GM23248 (cell line): ENCODE measurements at regions not wholly inside any gene's neighbourhood (a gene's known extent, or its start where the extent isn't known, plus 50 kb on each side); places are given as distances from the start of the nearest gene placed in this dataset.

Experiments used
- DNase-seq: peaks from one replicate; pipeline ENCODE4 v3.0.0-alpha.2; 2015
- H2AFZ ChIP-seq: fragments of 200-600 bp; sonication (generic); 2 replicates; pipeline ENCODE4 v1.6.1; 2016; ENCODE audit warnings: antibody characterized with exemption
- H3F3A ChIP-seq: fragments of 200-600 bp; sonication (generic); 2 replicates; pipeline ENCODE4 v1.6.1; 2016; ENCODE audit warnings: mild to moderate bottlenecking, antibody characterized with exemption, mixed run types; ENCODE audit not compliant: insufficient read depth
- H3K27ac ChIP-seq: fragments of 200-600 bp; sonication (generic); 2 replicates; pipeline ENCODE4 v1.5.1; 2016; ENCODE audit warnings: mild to moderate bottlenecking
- H3K27me3 ChIP-seq: fragments of 200-600 bp; sonication (generic); replicated peaks from 2 replicates; pipeline ENCODE4 v1.6.1; 2016; ENCODE audit warnings: mild to moderate bottlenecking; ENCODE audit not compliant: insufficient read depth
- H3K36me3 ChIP-seq: fragments of 200-600 bp; sonication (generic); 2 replicates; pipeline ENCODE4 v1.6.1; 2016; ENCODE audit warnings: low read depth, mild to moderate bottlenecking
- H3K4me1 ChIP-seq: fragments of 200-600 bp; sonication (generic); 2 replicates; pipeline ENCODE4 v1.6.1; 2016; ENCODE audit warnings: mild to moderate bottlenecking; ENCODE audit not compliant: insufficient read depth
- H3K4me2 ChIP-seq: fragments of 200-600 bp; sonication (generic); one replicate; pipeline ENCODE4 v1.6.1; 2016; ENCODE audit warnings: mild to moderate bottlenecking; ENCODE audit not compliant: unreplicated experiment
- H3K4me3 ChIP-seq: fragments of 200-600 bp; sonication (generic); 2 replicates; pipeline ENCODE4 v1.5.1; 2016; ENCODE audit warnings: mild to moderate bottlenecking
- H3K79me2 ChIP-seq: fragments of 200-600 bp; sonication (generic); 2 replicates; pipeline ENCODE4 v1.6.1; 2016; ENCODE audit warnings: mild to moderate bottlenecking; ENCODE audit not compliant: insufficient read depth
- H3K9ac ChIP-seq: fragments of 200-600 bp; sonication (generic); 2 replicates; pipeline ENCODE4 v1.6.1; 2016; ENCODE audit warnings: mild to moderate bottlenecking
- H3K9me2 ChIP-seq: fragments of 200-600 bp; sonication (generic); 2 replicates; pipeline ENCODE4 v1.6.1; 2016; ENCODE audit warnings: mixed run types, mild to moderate bottlenecking, moderate library complexity; ENCODE audit not compliant: insufficient read depth
- H3K9me3 ChIP-seq: fragments of 200-600 bp; sonication (generic); one replicate; pipeline ENCODE4 v1.6.1; 2017; ENCODE audit warnings: low read depth
- H4K20me1 ChIP-seq: fragments of 200-600 bp; sonication (generic); 2 replicates; pipeline ENCODE4 v1.6.0; 2016; ENCODE audit not compliant: insufficient read depth
- EZH2 ChIP-seq: fragments of 200-600 bp; sonication (generic); IDR thresholded peaks from 2 replicates; pipeline ENCODE4 v1.6.1; 2018; ENCODE audit warnings: antibody characterized with exemption, mild to moderate bottlenecking; ENCODE audit not compliant: insufficient read depth, poor library complexity, severe bottlenecking
- EZH2phosphoT487 ChIP-seq: fragments of 200-600 bp; sonication (generic); IDR thresholded peaks from 2 replicates; pipeline ENCODE4 v1.6.1; 2018; ENCODE audit warnings: antibody characterized with exemption, moderate library complexity, mild to moderate bottlenecking, low read depth; ENCODE audit not compliant: insufficient read depth
- WGBS, 2 experiments: methylation state at CpG; one replicate each; pipeline ENCODE4 v1.1.6; 2015 to 2017; ENCODE audit warnings: low lambda C conversion rate in 2 of 2, low coverage in 1 of 2; ENCODE audit errors: missing lambda C conversion rate in 2 of 2; 5-methylcytosine and 5-hydroxymethylcytosine counted together
- in situ Hi-C: fragments of 300-500 bp; cut with MboI; formaldehyde crosslinking; loops from 2 replicates; pipeline ENCODE4 v1.15.0; 2020

DNA sequence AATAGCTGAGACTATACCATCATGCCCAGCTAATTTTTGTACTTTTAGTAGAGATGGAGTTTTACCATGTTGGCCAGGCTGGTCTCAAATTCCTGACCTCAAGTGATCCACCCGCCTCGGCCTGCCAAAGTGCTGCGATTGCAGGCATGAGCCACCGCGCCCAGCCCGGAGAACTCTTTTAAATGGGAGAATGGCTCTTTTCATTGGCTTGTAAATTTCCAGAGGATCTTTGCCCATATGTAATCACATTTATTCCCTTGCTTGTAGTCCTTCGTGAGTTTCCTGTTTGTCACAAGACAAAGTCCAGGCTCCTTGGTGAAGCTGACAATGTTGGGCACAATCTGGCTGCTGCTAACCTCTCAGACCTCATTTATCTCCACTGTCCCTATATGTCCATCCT is 135.1 kb downstream of the CEP57L1 start:
- 97 to 98% methylated on average over 7 of the region's 7 CpGs for WGBS, 2 experiments
- Histone ChIP-seq H3K27me3 (no peaks in the 10 kb centered on the region), H3K27ac (no peak overlapping the region), H3K4me2 (no peak overlapping the region), H3K4me3 (no peak overlapping the region), H3K9me3 (no peaks in the 10 kb centered on the region), H3F3A (no peaks in the 10 kb centered on the region), H3K79me2 (no peaks in the 10 kb centered on the region), H2AFZ (no peak overlapping the region), H4K20me1 (no peaks in the 10 kb centered on the region), H3K4me1 (no peaks in the 10 kb centered on the region), H3K9me2 (no peaks in the 10 kb centered on the region), H3K9ac (no peak overlapping the region), H3K36me3 (no peaks in the 10 kb centered on the region)
- in situ Hi-C loops: no loop called here
- DNase-seq: no peak
- no peak for TF ChIP-seq EZH2
- no peak for TF ChIP-seq EZH2phosphoT487

DNA sequence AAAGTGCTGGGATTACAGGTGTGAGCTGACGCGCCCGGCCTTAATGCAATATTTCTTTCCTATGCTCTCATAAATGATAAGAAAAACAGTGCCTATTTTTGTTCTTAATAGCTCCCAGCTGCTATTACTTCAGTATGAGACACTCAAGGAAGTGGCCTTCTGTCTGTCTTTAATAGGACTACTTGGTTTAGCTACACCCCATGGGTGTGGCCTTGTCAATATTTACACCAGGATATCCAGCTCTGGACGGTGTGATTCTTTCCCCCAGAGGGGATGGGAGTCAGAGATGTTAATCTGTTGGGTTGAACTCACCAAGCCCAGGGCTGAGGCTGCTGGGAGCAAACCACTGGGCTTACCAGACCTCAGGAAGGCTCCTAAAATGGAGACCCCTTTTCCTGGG is 134.2 kb downstream of the CEP57L1 start:
- H3K9me3 ChIP-seq: no peaks in the 10 kb centered on the region
- no peaks in the 10 kb centered on the region for H3F3A ChIP-seq
- no peak overlapping the region for H3K4me3 ChIP-seq
- no peak overlapping the region for H3K4me2 ChIP-seq
- TF ChIP-seq EZH2phosphoT487: no peak
- TF ChIP-seq EZH2: no peak
- in situ Hi-C loops: no loop called here
- H4K20me1 ChIP-seq: no peaks in the 10 kb centered on the region
- H3K4me1 ChIP-seq: no peaks in the 10 kb centered on the region
- H3K27me3 ChIP-seq: no peaks in the 10 kb centered on the region
- WGBS, 2 experiments: 80% methylated on average over 4 of the region's 4 CpGs
- H3K27ac ChIP-seq: no peak overlapping the region
- no peaks in the 10 kb centered on the region for H3K9me2 ChIP-seq
- no peaks in the 10 kb centered on the region for H3K79me2 ChIP-seq
- H3K9ac ChIP-seq: no peak overlapping the region
- DNase-seq: peak; percentile 49
- no peak overlapping the region for H2AFZ ChIP-seq
- H3K36me3 ChIP-seq: no peaks in the 10 kb centered on the region

DNA sequence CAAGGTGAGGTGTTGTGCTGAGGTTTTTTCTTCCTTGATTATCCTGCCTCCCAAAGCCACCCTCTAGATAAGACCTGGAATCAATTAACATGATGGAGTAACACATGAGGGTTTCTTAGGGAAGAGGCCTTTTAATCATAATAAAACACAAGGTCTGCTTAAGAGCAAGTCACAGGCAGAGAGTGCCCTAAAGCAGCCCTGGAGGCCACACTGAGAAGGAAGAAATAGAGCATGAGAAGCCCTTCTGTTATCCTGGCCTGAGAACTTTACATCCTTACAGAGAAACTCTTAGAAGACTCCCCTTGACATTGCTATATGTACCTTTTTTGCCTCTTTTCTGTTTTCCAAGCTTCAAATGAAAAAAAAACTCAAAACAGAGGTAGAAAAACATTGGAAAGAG is 132.3 kb downstream of the CEP57L1 start:
- no peaks in the 10 kb centered on the region for H3K9me2 ChIP-seq
- no peak overlapping the region for H2AFZ ChIP-seq
- H3K9ac ChIP-seq: no peak overlapping the region
- H3F3A ChIP-seq: no peaks in the 10 kb centered on the region
- H3K4me1 ChIP-seq: no peaks in the 10 kb centered on the region
- in situ Hi-C loops: no loop called here
- no peaks in the 10 kb centered on the region for H3K36me3 ChIP-seq
- DNase-seq: no peak
- no peak for TF ChIP-seq EZH2phosphoT487
- TF ChIP-seq EZH2: no peak
- no peak overlapping the region for H3K27ac ChIP-seq
- H3K79me2 ChIP-seq: no peaks in the 10 kb centered on the region
- H4K20me1 ChIP-seq: no peaks in the 10 kb centered on the region
- H3K4me2 ChIP-seq: no peak overlapping the region
- H3K27me3 ChIP-seq: no peaks in the 10 kb centered on the region
- no peaks in the 10 kb centered on the region for H3K9me3 ChIP-seq
- no peak overlapping the region for H3K4me3 ChIP-seq

DNA sequence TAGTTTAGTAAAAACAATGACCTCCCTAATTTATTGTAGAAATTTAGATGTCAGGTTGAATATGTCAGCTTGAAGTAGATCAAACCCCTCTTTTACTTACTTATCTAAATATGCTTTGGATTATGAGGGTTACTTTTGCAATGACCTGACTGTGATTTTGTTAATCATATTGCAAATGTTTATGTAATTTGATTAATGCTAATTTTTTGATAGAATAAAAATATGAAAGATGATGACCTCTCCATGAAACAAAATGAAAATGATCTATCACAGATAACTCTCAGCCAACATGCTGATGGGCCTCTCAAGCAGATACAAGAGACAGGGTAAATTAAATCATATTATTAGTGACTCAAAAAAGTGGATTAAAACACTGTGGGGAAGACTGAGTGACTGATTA is 131.0 kb downstream of the CEP57L1 start:
- no peaks in the 10 kb centered on the region for H3K36me3 ChIP-seq
- H3K4me3 ChIP-seq: no peak overlapping the region
- no peaks in the 10 kb centered on the region for H3K27me3 ChIP-seq
- H2AFZ ChIP-seq: no peak overlapping the region
- H3K27ac ChIP-seq: no peak overlapping the region
- TF ChIP-seq EZH2phosphoT487 (no peak), EZH2 (no peak)
- H3K9me2 ChIP-seq: no peaks in the 10 kb centered on the region
- H3F3A ChIP-seq: no peaks in the 10 kb centered on the region
- no peak overlapping the region for H3K9ac ChIP-seq
- H3K79me2 ChIP-seq: no peaks in the 10 kb centered on the region
- in situ Hi-C loops: no loop called here
- no peaks in the 10 kb centered on the region for H4K20me1 ChIP-seq
- no peak for DNase-seq
- H3K4me2 ChIP-seq: no peak overlapping the region
- no peaks in the 10 kb centered on the region for H3K4me1 ChIP-seq
- no peaks in the 10 kb centered on the region for H3K9me3 ChIP-seq

DNA sequence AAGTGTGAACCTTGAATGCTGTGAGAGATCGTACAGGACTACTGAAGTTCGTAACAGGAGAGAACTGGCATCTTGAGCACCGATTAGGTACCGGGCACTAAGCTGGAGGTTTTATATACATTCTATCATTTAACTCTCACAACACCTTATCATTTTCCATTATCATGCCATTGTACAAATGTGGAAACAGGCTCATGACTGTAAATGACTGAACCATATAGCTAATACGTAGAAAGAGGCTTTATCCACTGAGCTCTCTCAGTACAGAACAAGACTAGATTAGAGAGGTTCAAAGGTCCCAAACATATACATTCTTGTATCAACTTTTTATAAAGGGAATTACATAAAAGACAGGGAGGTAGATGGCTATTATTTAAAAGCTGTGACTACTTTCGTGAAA is 130.6 kb downstream of the CEP57L1 start:
- TF ChIP-seq EZH2phosphoT487: no peak
- TF ChIP-seq EZH2: no peak
- H3F3A ChIP-seq: no peaks in the 10 kb centered on the region
- no peaks in the 10 kb centered on the region for H3K9me3 ChIP-seq
- no peaks in the 10 kb centered on the region for H3K4me1 ChIP-seq
- H3K9ac ChIP-seq: no peak overlapping the region
- WGBS, 2 experiments: 89 to 91% methylated on average over 6 of the region's 6 CpGs
- H3K9me2 ChIP-seq: no peaks in the 10 kb centered on the region
- H3K27ac ChIP-seq: no peak overlapping the region
- H3K27me3 ChIP-seq: no peaks in the 10 kb centered on the region
- no peak overlapping the region for H3K4me2 ChIP-seq
- no peaks in the 10 kb centered on the region for H4K20me1 ChIP-seq
- no peaks in the 10 kb centered on the region for H3K79me2 ChIP-seq
- no peak overlapping the region for H3K4me3 ChIP-seq
- no peak for DNase-seq
- H3K36me3 ChIP-seq: no peaks in the 10 kb centered on the region
- in situ Hi-C loops: no loop called here
- no peak overlapping the region for H2AFZ ChIP-seq
